ENCODE measurements at regions not wholly inside any gene's neighbourhood (a gene's known extent, or its start where the extent isn't known, plus 50 kb on each side); places are given as distances from the start of the nearest gene placed in this dataset.
A peak's percentile ranks its signal among the peaks of the same experiment; 100 is the strongest.

GRCh38 chr17:72555052-72555451, 434.2 kb downstream of the SOX9 start (continued):
- no peak for TF ChIP-seq MAX (IDR thresholded peaks at IDR 0.05)
- no peak for TF ChIP-seq EHF (CRISPR knock-in tag; IDR thresholded peaks at IDR 0.05)
- TF ChIP-seq SREBF2 (IDR thresholded peaks at IDR 0.05): no peak
- TF ChIP-seq FOXS1 (CRISPR knock-in tag; IDR thresholded peaks at IDR 0.05): no peak
- no peak for TF ChIP-seq MAZ (IDR thresholded peaks at IDR 0.05; ENCODE audit: borderline replicate concordance, low read depth, low read length)
- TF ChIP-seq CHD4 (IDR thresholded peaks at IDR 0.05; ENCODE audit: borderline replicate concordance): no peak

GRCh38 chr17:72556944-72557826, 436.4 kb downstream of the SOX9 start:
- no peak overlapping the region for H3K4me3 ChIP-seq

More at GRCh38 chr17:72556944-72557826, 436.4 kb downstream of the SOX9 start:
- H3K4me1 ChIP-seq: peaks cover 45% of the 10 kb centered on the region
- TF ChIP-seq CHD4 (IDR thresholded peaks at IDR 0.05; ENCODE audit: borderline replicate concordance) (no peak), HOXB5 (CRISPR knock-in tag; IDR thresholded peaks at IDR 0.05) (no peak), SMC3 (IDR thresholded peaks at IDR 0.05) (peak; percentile 83), POLR2AphosphoS2 (conservative IDR thresholded peaks at IDR 0.05; ENCODE audit: low read length) (peak; percentile 19; the same call in 1 of the 2 replicates), GATA3 (IDR thresholded peaks at IDR 0.05; ENCODE audit: borderline replicate concordance) (no peak), CTCF (IDR thresholded peaks at IDR 0.05) (peak; percentile 97), ZC3H11A (IDR thresholded peaks at IDR 0.05) (no peak), MAX (IDR thresholded peaks at IDR 0.05) (no peak), NR3C1 (IDR thresholded peaks at IDR 0.05) (no peak), EP300 (IDR thresholded peaks at IDR 0.05) (no peak), FOXS1 (CRISPR knock-in tag; IDR thresholded peaks at IDR 0.05) (no peak), CBX2 (IDR thresholded peaks at IDR 0.05; ENCODE audit: borderline replicate concordance, low read depth) (no peak), E2F6 (IDR thresholded peaks at IDR 0.05; ENCODE audit: borderline replicate concordance, low read depth) (no peak), CBX8 (IDR thresholded peaks at IDR 0.05) (no peak), POLR2A (IDR thresholded peaks at IDR 0.05; ENCODE audit: low read length) (no peak), CEBPB (IDR thresholded peaks at IDR 0.05) (no peak), HOXB13 (CRISPR knock-in tag; IDR thresholded peaks at IDR 0.05; ENCODE audit: low read depth) (no peak), TFCP2L1 (CRISPR knock-in tag; IDR thresholded peaks at IDR 0.05) (no peak), ZSCAN20 (CRISPR knock-in tag; IDR thresholded peaks at IDR 0.05) (no peak), MAZ (IDR thresholded peaks at IDR 0.05; ENCODE audit: borderline replicate concordance, low read depth, low read length) (no peak), MAFK (IDR thresholded peaks at IDR 0.05; ENCODE audit: partially characterized antibody) (no peak), HMGXB4 (CRISPR knock-in tag; IDR thresholded peaks at IDR 0.05; ENCODE audit: borderline replicate concordance) (no peak), RFX5 (IDR thresholded peaks at IDR 0.05) (no peak), RNF2 (IDR thresholded peaks at IDR 0.05; ENCODE audit: borderline replicate concordance, low read depth) (no peak), RAD21 (conservative IDR thresholded peaks at IDR 0.05 in 1 of 2, IDR thresholded peaks at IDR 0.05 in 1 of 2) (peak; percentile 94), FOSB (CRISPR knock-in tag; IDR thresholded peaks at IDR 0.05) (no peak)
- ChIA-PET POLR2A (interaction anchor here (0.6 to 1.3 kb wide), 7 partner anchors 30 to 819 kb away, joined by 3 to 25 read pairs (median 3); no protein-coding TSS in a partner anchor), CTCF (interaction anchor here (0.6 to 11.4 kb wide), 86 partner anchors 8 to 1790 kb away, joined by 3 to 578 read pairs (median 5); partner anchors contain the start of genes COG1, SLC39A11 and SSTR2)
- peak; percentile 83 to 93 for DNase-seq (ENCODE audit: low read depth in 1 of 2, low spot score in 1 of 2)
- peak overlapping the region; percentile 31; the same call in 2 of the 3 replicates for H3K4me2 ChIP-seq
- peak; percentile 32 for FAIRE-seq
- 44% methylated on average over 24 of the region's 24 CpGs for WGBS (ENCODE audit: missing lambda C conversion rate)
- H3K27ac ChIP-seq: peak overlapping the region in 1 of 2 experiments; percentile 61; a peak in 3 of 6 replicates
- no peaks in the 10 kb centered on the region for H3K9me3 ChIP-seq
- peak; percentile 51 to 62 for ATAC-seq
